Activated CD4-positive, alpha-beta T cell treated with anti-CD3 and anti-CD28 coated beads for 36 hours (primary cell): ENCODE measurements at regions not wholly inside any gene's neighbourhood (a gene's known extent, or its start where the extent isn't known, plus 50 kb on each side); places are given as distances from the start of the nearest gene placed in this dataset.

Experiments
- ATAC-seq: fragments of 200-7000 bp; cut with Tn5 transposase; one replicate; pipeline ENCODE4 v1.10.0; 2021; ENCODE audit warnings: mild to moderate bottlenecking, moderate library complexity
- CTCF ChIA-PET: fragments of 350-600 bp; sonication (Branson Sonifier 250); formaldehyde crosslinking; loops from one replicate; lab custom pipeline; 2021; ENCODE audit warnings: antibody characterized with exemption; lab: Charles Lee
- POLR2A ChIA-PET: fragments of 350-600 bp; sonication (Branson Sonifier 250); formaldehyde crosslinking; loops from one replicate; lab custom pipeline; 2021; ENCODE audit warnings: antibody characterized with exemption, inconsistent platforms; lab: Charles Lee
- DNase-seq: peaks from one replicate; pipeline ENCODE4 v3.0.0-alpha.2; 2020
- H3K27ac Mint-ChIP-seq: one replicate; pipeline ENCODE4 v1.8.0; 2021; ENCODE audit warnings: mixed read lengths
- H3K27me3 Mint-ChIP-seq: one replicate; pipeline ENCODE4 v1.8.0; 2021; ENCODE audit warnings: mixed read lengths
- H3K36me3 Mint-ChIP-seq: one replicate; pipeline ENCODE4 v1.8.0; 2021; ENCODE audit warnings: low read depth, mixed read lengths
- H3K4me1 Mint-ChIP-seq: one replicate; pipeline ENCODE4 v1.8.0; 2021; ENCODE audit warnings: mixed read lengths
- H3K4me3 Mint-ChIP-seq: one replicate; pipeline ENCODE4 v1.8.0; 2021; ENCODE audit warnings: mild to moderate bottlenecking, moderate library complexity, mixed read lengths
- H3K9me3 Mint-ChIP-seq: one replicate; pipeline ENCODE4 v1.8.0; 2021; ENCODE audit warnings: low read depth, mixed read lengths
- intact Hi-C, 2 experiments: fragments of 100-400 bp; cut with DNase I in 1 of 2; cut with micrococcal nuclease in 1 of 2; formaldehyde crosslinking; loops; one replicate each; pipeline versions ENCODE4 v1.14.2 to v1.15.1; 2022 to 2024; cut with DNase I, micrococcal nuclease

- ChIA-PET POLR2A (no interaction called here), CTCF (no interaction called here)
- Mint-ChIP-seq H3K27me3 (no peaks in the 10 kb centered on the region), H3K4me1 (peaks cover 8% of the 10 kb centered on the region), H3K4me3 (no peak overlapping the region), H3K9me3 (peaks cover 4% of the 10 kb centered on the region), H3K36me3 (peaks cover 2% of the 10 kb centered on the region), H3K27ac (no peak overlapping the region)
- DNase-seq, result no peak
- intact Hi-C loops, result no loop called here
- no peak for ATAC-seq
Measured at GRCh38 chr2:195590861-195591205, 66.2 kb upstream of the SLC39A10 start.

DNA sequence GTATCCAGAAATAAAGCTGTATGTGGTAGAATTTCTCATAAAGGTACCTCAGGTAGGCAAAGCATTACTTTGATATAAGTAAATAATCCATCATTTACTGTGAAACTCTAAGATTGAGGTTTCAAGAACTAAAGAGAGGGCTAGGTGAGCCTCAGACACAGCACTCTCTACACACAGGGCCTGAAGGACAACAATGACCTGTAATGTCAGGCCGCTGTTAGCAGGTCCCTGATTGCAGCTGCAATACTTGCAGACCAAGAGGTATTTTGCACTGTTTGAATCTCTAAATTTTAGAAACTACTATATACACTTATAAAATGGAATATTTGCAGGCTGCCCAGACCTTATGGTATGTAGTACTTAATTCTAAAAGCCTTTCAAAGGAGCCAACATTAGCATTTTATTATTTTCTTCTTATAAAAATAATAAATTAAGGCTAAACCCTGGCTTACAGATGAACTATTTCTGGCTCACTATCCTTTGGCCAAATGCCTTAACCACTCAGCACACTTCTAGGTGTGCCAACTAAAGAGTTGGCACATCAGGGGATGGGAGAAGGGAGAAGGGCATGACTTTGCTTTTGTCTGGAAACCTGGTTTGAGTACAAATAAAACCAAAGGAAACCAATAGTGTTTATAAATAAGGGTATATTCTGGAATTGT is 66.7 kb upstream of the SLC39A10 start:
- no peak for DNase-seq
- ChIA-PET POLR2A (no interaction called here), CTCF (no interaction called here)
- peaks cover 8% of the 10 kb centered on the region for H3K4me1 Mint-ChIP-seq
- H3K27ac Mint-ChIP-seq, result no peak overlapping the region
- ATAC-seq, result no peak
- no peaks in the 10 kb centered on the region for H3K36me3 Mint-ChIP-seq
- peaks cover 2% of the 10 kb centered on the region for H3K9me3 Mint-ChIP-seq
- H3K4me3 Mint-ChIP-seq, result no peak overlapping the region
- H3K27me3 Mint-ChIP-seq, result no peaks in the 10 kb centered on the region
- intact Hi-C loops, result no loop called here

GRCh38 chr2:195587966-195588365 is 69.1 kb upstream of the SLC39A10 start:
- no peaks in the 10 kb centered on the region for H3K36me3 Mint-ChIP-seq
- ChIA-PET CTCF (interaction anchor here (0.6 to 2.1 kb wide), 4 partner anchors 9 to 18 kb away, joined by 3 to 9 read pairs (median 4); no protein-coding TSS in a partner anchor), POLR2A (interaction anchor here (0.6 kb wide), 1 partner anchor 26 kb away, joined by 3 read pairs; no protein-coding TSS in a partner anchor)
- peaks cover 3% of the 10 kb centered on the region for H3K4me1 Mint-ChIP-seq
- no peak for ATAC-seq
- H3K9me3 Mint-ChIP-seq, result no peaks in the 10 kb centered on the region
- no peak overlapping the region for H3K4me3 Mint-ChIP-seq
- H3K27ac Mint-ChIP-seq, result no peak overlapping the region
- intact Hi-C loops, result no loop called here
- DNase-seq, result no peak
- no peaks in the 10 kb centered on the region for H3K27me3 Mint-ChIP-seq

- ChIA-PET POLR2A (no interaction called here), CTCF (interaction anchor here (0.8 to 1.1 kb wide), 3 partner anchors 14 to 48 kb away, joined by 3 read pairs; no protein-coding TSS in a partner anchor)
- no peak for ATAC-seq
- Mint-ChIP-seq H3K27ac (no peak overlapping the region), H3K27me3 (no peaks in the 10 kb centered on the region), H3K36me3 (no peaks in the 10 kb centered on the region), H3K9me3 (no peaks in the 10 kb centered on the region), H3K4me3 (no peak overlapping the region), H3K4me1 (peaks cover 4% of the 10 kb centered on the region)
- intact Hi-C loops, result no loop called here
- DNase-seq, result no peak
Measured at GRCh38 chr2:195586062-195586714, 70.8 kb upstream of the SLC39A10 start.

- no peak overlapping the region for H3K4me3 Mint-ChIP-seq
- no peak for ATAC-seq
- CTCF ChIA-PET, result interaction anchor here (0.6 to 0.9 kb wide), 2 partner anchors 11 to 48 kb away, joined by 3 to 4 read pairs; no protein-coding TSS in a partner anchor
- peaks cover 28% of the 10 kb centered on the region for H3K4me1 Mint-ChIP-seq
- peak overlapping the region; percentile 38 for H3K27ac Mint-ChIP-seq
- intact Hi-C loops, result no loop called here
- DNase-seq, result no peak
- no peaks in the 10 kb centered on the region for H3K9me3 Mint-ChIP-seq
- POLR2A ChIA-PET, result no interaction called here
- no peaks in the 10 kb centered on the region for H3K36me3 Mint-ChIP-seq
- no peaks in the 10 kb centered on the region for H3K27me3 Mint-ChIP-seq
Measured at GRCh38 chr2:195582188-195582587, 74.8 kb upstream of the SLC39A10 start.

DNA sequence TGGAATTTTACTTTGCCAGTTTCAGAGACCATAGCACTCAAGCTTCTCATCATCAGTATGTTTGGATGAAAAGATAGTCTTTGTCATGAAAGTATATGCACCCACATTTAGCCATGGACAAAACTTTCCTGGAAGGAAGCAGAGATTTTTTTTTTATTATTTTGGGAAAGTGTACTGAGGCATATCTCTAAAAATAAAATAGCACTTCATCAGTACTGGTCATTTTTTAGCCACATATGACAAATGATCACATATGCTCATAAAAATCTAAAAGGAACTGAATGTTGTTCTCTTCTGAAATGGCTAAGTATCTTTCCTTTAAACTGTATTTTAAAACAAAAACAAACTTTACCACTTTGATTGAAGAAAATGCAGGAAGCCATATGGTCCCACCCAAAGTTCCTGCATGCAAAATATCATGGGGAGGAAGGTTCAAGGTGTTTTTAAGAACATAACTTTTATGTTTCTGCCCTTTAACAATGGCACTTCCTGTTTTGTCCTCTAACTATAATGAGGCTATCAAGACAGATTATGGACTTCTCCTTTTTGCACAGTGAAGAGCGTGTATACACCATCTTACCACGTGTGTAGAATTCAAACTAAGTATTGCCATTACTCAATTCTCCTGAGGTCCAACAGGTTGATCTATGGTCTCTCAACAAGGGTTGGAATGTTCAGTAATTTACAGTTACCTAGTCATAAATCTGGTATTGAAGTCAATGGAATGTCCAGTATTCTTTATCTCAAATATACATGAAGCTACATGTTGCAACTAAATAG is 77.1 kb upstream of the SLC39A10 start:
- intact Hi-C loops, result loop anchor here in 1 of 2 experiments (5.0 kb wide), 2 partner anchors 77 to 487 kb away; partner anchors contain the start of genes DNAH7 and SLC39A10
- no peaks in the 10 kb centered on the region for H3K36me3 Mint-ChIP-seq
- peak overlapping the region; percentile 22 for H3K27ac Mint-ChIP-seq
- H3K4me3 Mint-ChIP-seq, result no peak overlapping the region
- no peak for DNase-seq
- POLR2A ChIA-PET, result no interaction called here
- peaks cover 46% of the 10 kb centered on the region for H3K4me1 Mint-ChIP-seq
- ATAC-seq, result no peak
- no peaks in the 10 kb centered on the region for H3K27me3 Mint-ChIP-seq
- no peaks in the 10 kb centered on the region for H3K9me3 Mint-ChIP-seq
- CTCF ChIA-PET, result interaction anchor here (0.9 to 1.2 kb wide), 3 partner anchors 46 to 233 kb away, joined by 3 read pairs; no protein-coding TSS in a partner anchor

DNA sequence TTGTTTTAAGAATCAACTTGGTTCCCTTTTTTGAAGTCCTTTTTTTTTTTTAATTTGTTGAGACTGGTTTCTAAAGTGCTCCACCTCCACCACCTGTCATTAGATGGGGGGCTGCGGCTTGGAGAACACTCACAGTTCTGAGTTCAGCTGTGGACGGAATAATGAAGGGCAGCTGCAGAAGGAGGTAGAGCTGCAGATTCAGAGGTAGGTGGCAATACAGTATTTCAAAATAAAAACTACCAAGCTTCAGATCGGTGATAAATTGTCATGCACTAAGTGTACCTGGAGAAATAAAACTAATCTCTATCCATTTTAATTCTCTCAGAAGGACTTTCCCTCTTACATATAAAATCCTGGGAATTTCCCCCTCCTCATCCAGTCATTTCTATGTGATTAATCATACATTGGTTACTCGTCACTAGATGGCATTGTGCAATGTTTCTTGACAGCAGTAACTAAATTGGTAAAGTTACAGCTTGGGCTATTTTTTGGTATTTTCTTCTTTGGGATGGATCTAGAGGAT is 81.1 kb upstream of the SLC39A10 start:
- peaks cover 71% of the 10 kb centered on the region for H3K4me1 Mint-ChIP-seq
- peak overlapping the region; percentile 67 for H3K27ac Mint-ChIP-seq
- CTCF ChIA-PET, result interaction anchor here (0.8 to 3.3 kb wide), 7 partner anchors 12 to 172 kb away, joined by 3 to 16 read pairs (median 4); no protein-coding TSS in a partner anchor
- DNase-seq (no peak), ATAC-seq (peak; percentile 75)
- intact Hi-C loops, result loop anchor here (1.0 to 5.0 kb wide), 4 partner anchors 12 to 491 kb away; partner anchors contain the start of genes SLC39A10 (in 2 of the 2) and DNAH7 (in 1 of the 2)
- no peaks in the 10 kb centered on the region for H3K27me3 Mint-ChIP-seq
- H3K4me3 Mint-ChIP-seq, result peak overlapping the region; percentile 33
- POLR2A ChIA-PET, result interaction anchor here (0.5 to 1.6 kb wide), 4 partner anchors 14 to 81 kb away, joined by 3 to 5 read pairs (median 4); partner anchors contain the start of gene SLC39A10
- H3K9me3 Mint-ChIP-seq, result no peaks in the 10 kb centered on the region
- H3K36me3 Mint-ChIP-seq, result no peaks in the 10 kb centered on the region

GRCh38 chr2:195575016-195575415 is 82.0 kb upstream of the SLC39A10 start:
- Mint-ChIP-seq H3K27ac (no peak overlapping the region), H3K36me3 (no peaks in the 10 kb centered on the region), H3K4me1 (peaks cover 71% of the 10 kb centered on the region), H3K9me3 (no peaks in the 10 kb centered on the region), H3K27me3 (no peaks in the 10 kb centered on the region), H3K4me3 (no peak overlapping the region)
- no peak for ATAC-seq
- no peak for DNase-seq
- CTCF ChIA-PET, result interaction anchor here (0.8 to 3.3 kb wide), 2 partner anchors 85 to 250 kb away, joined by 3 to 16 read pairs; no protein-coding TSS in a partner anchor
- POLR2A ChIA-PET, result no interaction called here
- intact Hi-C loops, result loop anchor here in 1 of 2 experiments (5.0 kb wide), 2 partner anchors 82 to 492 kb away; partner anchors contain the start of genes DNAH7 and SLC39A10

- H3K36me3 Mint-ChIP-seq, result no peaks in the 10 kb centered on the region
- no peaks in the 10 kb centered on the region for H3K27me3 Mint-ChIP-seq
- H3K4me1 Mint-ChIP-seq, result peaks cover 71% of the 10 kb centered on the region
- intact Hi-C loops, result no loop called here
- H3K27ac Mint-ChIP-seq, result no peak overlapping the region
- no peaks in the 10 kb centered on the region for H3K9me3 Mint-ChIP-seq
- no peak overlapping the region for H3K4me3 Mint-ChIP-seq
- CTCF ChIA-PET, result interaction anchor here (0.8 to 3.3 kb wide), 3 partner anchors 75 to 250 kb away, joined by 3 to 16 read pairs (median 4); no protein-coding TSS in a partner anchor
- DNase-seq (no peak), ATAC-seq (no peak)
- POLR2A ChIA-PET, result no interaction called here
Measured at GRCh38 chr2:195574312-195574711, 82.7 kb upstream of the SLC39A10 start.

GRCh38 chr2:195572895-195573683 is 83.9 kb upstream of the SLC39A10 start:
- ATAC-seq, result no peak
- intact Hi-C loops, result no loop called here
- no peaks in the 10 kb centered on the region for H3K36me3 Mint-ChIP-seq
- CTCF ChIA-PET, result interaction anchor here (0.6 to 1.5 kb wide), 3 partner anchors 14 to 91 kb away, joined by 3 to 4 read pairs (median 3); no protein-coding TSS in a partner anchor
- H3K4me1 Mint-ChIP-seq, result peaks cover 68% of the 10 kb centered on the region
- POLR2A ChIA-PET, result no interaction called here
- H3K27ac Mint-ChIP-seq, result peak overlapping the region; percentile 27
- H3K27me3 Mint-ChIP-seq, result no peaks in the 10 kb centered on the region
- no peak overlapping the region for H3K4me3 Mint-ChIP-seq
- DNase-seq, result no peak
- no peaks in the 10 kb centered on the region for H3K9me3 Mint-ChIP-seq
